Fibroblast of the conjunctiva (primary cell): ENCODE measurements at regions not wholly inside any gene's neighbourhood (a gene's known extent, or its start where the extent isn't known, plus 50 kb on each side); places are given as distances from the start of the nearest gene placed in this dataset.
"Not testable (repeated sequence)": the region's sequence is repeated elsewhere in the genome, so short reads cannot be mapped to it uniquely, and the experiment has no call there.

Experiments
- DNase-seq: peaks from one replicate; pipeline ENCODE4 v3.0.0-alpha.2; 2010; ENCODE audit warnings: low read depth

- DNase-seq = no peak
These were observed 519.6 kb downstream of the KLF5 start for GRCh38 chr13:73578251-73578875.

GRCh38 chr13:73576291-73576690 is 517.5 kb downstream of the KLF5 start:
- no peak for DNase-seq

- no peak for DNase-seq
These were observed 514.0 kb downstream of the KLF5 start for GRCh38 chr13:73572824-73573223.

GRCh38 chr13:73571376-73571775 is 512.6 kb downstream of the KLF5 start:
- DNase-seq = no peak

- DNase-seq = no peak
These were observed 498.1 kb downstream of the KLF5 start for GRCh38 chr13:73556902-73557301.

- no peak for DNase-seq
These were observed 497.3 kb downstream of the KLF5 start for GRCh38 chr13:73556128-73556527.

- no peak for DNase-seq
These were observed 492.9 kb downstream of the KLF5 start for GRCh38 chr13:73551736-73552135.

GRCh38 chr13:73549717-73550116 is 490.9 kb downstream of the KLF5 start:
- no peak for DNase-seq

- DNase-seq = no peak
These were observed 489.6 kb downstream of the KLF5 start for GRCh38 chr13:73548449-73548848.

GRCh38 chr13:73547239-73547638 is 488.4 kb downstream of the KLF5 start:
- DNase-seq = no peak

- no peak for DNase-seq
These were observed 485.4 kb downstream of the KLF5 start for GRCh38 chr13:73544175-73544574.

GRCh38 chr13:73542446-73542845 is 483.6 kb downstream of the KLF5 start:
- no peak for DNase-seq

GRCh38 chr13:73536865-73537264 is 478.1 kb downstream of the KLF5 start:
- DNase-seq = no peak

- no peak for DNase-seq
These were observed 476.5 kb downstream of the KLF5 start for GRCh38 chr13:73535341-73535740.

GRCh38 chr13:73532987-73533510 is 474.2 kb downstream of the KLF5 start:
- no peak for DNase-seq

GRCh38 chr13:73532582-73532981 is 473.8 kb downstream of the KLF5 start:
- DNase-seq = no peak

- DNase-seq = no peak
These were observed 472.2 kb downstream of the KLF5 start for GRCh38 chr13:73531014-73531413.

GRCh38 chr13:73522937-73523336 is 464.1 kb downstream of the KLF5 start:
- DNase-seq = no peak

- no peak for DNase-seq
These were observed 463.2 kb downstream of the KLF5 start for GRCh38 chr13:73521985-73522524.

GRCh38 chr13:73521290-73521624 is 462.5 kb downstream of the KLF5 start:
- DNase-seq = no peak

- DNase-seq = no peak
These were observed 461.9 kb downstream of the KLF5 start for GRCh38 chr13:73520566-73521289.

- not testable (repeated sequence) for DNase-seq
These were observed 461.3 kb downstream of the KLF5 start for GRCh38 chr13:73520135-73520534.

GRCh38 chr13:73519396-73520116 is 460.8 kb downstream of the KLF5 start:
- no peak for DNase-seq
